Central memory CD8-positive, alpha-beta T cell (primary cell): ENCODE measurements at regions not wholly inside any gene's neighbourhood (a gene's known extent, or its start where the extent isn't known, plus 50 kb on each side); places are given as distances from the start of the nearest gene placed in this dataset.
A peak's percentile ranks its signal among the peaks of the same experiment; 100 is the strongest.
"Not testable (repeated sequence)": the region's sequence is repeated elsewhere in the genome, so short reads cannot be mapped to it uniquely, and the experiment has no call there.

Source experiments
- ATAC-seq: fragments of 150-1000 bp; cut with Tn5 transposase; replicated peaks from 2 replicates; pipeline ENCODE4 v1.10.0; 2022; ENCODE audit warnings: mild to moderate bottlenecking, moderate FRiP score, moderate number of reproducible peaks; ENCODE audit not compliant: poor library complexity, severe bottlenecking; ENCODE audit errors: extremely low read depth
- DNase-seq, 2 donors: peaks; one replicate each; pipeline ENCODE4 v3.0.0; 2021; ENCODE audit warnings: low spot score in 2 of 2
- H3K27ac Mint-ChIP-seq: one replicate; pipeline ENCODE4 v1.8.0; 2022; ENCODE audit warnings: low read depth, mild to moderate bottlenecking, moderate library complexity, mixed read lengths
- H3K27me3 Mint-ChIP-seq: one replicate; pipeline ENCODE4 v1.8.0; 2022; ENCODE audit warnings: mixed read lengths
- H3K36me3 Mint-ChIP-seq: one replicate; pipeline ENCODE4 v1.8.0; 2022; ENCODE audit warnings: mild to moderate bottlenecking, moderate library complexity, mixed read lengths; ENCODE audit not compliant: insufficient read depth
- H3K4me1 Mint-ChIP-seq: one replicate; pipeline ENCODE4 v1.8.0; 2022; ENCODE audit warnings: mixed read lengths
- H3K4me3 Mint-ChIP-seq: one replicate; pipeline ENCODE4 v1.8.0; 2022; ENCODE audit warnings: mild to moderate bottlenecking, moderate library complexity, mixed read lengths
- H3K9me3 Mint-ChIP-seq: one replicate; pipeline ENCODE4 v1.8.0; 2022; ENCODE audit warnings: mixed read lengths

GRCh38 chr13:33543631-33544265 is 258.2 kb upstream of the STARD13 start:
- Mint-ChIP-seq H3K4me3 (peak overlapping the region; percentile 87), H3K27me3 (no peaks in the 10 kb centered on the region), H3K9me3 (peaks cover 10% of the 10 kb centered on the region), H3K36me3 (peaks cover 15% of the 10 kb centered on the region), H3K4me1 (peaks cover 35% of the 10 kb centered on the region), H3K27ac (peak overlapping the region; percentile 98)
- ATAC-seq = no peak
- DNase-seq = no peak

- DNase-seq (no peak), ATAC-seq (no peak)
- H3K36me3 Mint-ChIP-seq = peaks cover 15% of the 10 kb centered on the region
- peak overlapping the region; percentile 98 for H3K27ac Mint-ChIP-seq
- H3K4me1 Mint-ChIP-seq = peaks cover 35% of the 10 kb centered on the region
- H3K9me3 Mint-ChIP-seq = peaks cover 10% of the 10 kb centered on the region
- no peak overlapping the region for H3K4me3 Mint-ChIP-seq
- H3K27me3 Mint-ChIP-seq = no peaks in the 10 kb centered on the region
Measured at GRCh38 chr13:33544308-33544707, 258.8 kb upstream of the STARD13 start.

- DNase-seq (no peak), ATAC-seq (no peak)
- Mint-ChIP-seq H3K27ac (peak overlapping the region; percentile 49), H3K4me3 (no peak overlapping the region), H3K4me1 (peaks cover 29% of the 10 kb centered on the region), H3K27me3 (no peaks in the 10 kb centered on the region), H3K36me3 (peaks cover 15% of the 10 kb centered on the region), H3K9me3 (peaks cover 10% of the 10 kb centered on the region)
Measured at GRCh38 chr13:33545492-33545891, 259.9 kb upstream of the STARD13 start.

GRCh38 chr13:33547035-33547434 is 261.5 kb upstream of the STARD13 start:
- Mint-ChIP-seq H3K27ac (no peak overlapping the region), H3K36me3 (peaks cover 6% of the 10 kb centered on the region), H3K4me3 (no peak overlapping the region), H3K9me3 (no peaks in the 10 kb centered on the region), H3K4me1 (peaks cover 17% of the 10 kb centered on the region), H3K27me3 (no peaks in the 10 kb centered on the region)
- DNase-seq (no peak), ATAC-seq (no peak)

- peaks cover 12% of the 10 kb centered on the region for H3K4me1 Mint-ChIP-seq
- H3K9me3 Mint-ChIP-seq = no peaks in the 10 kb centered on the region
- no peak overlapping the region for H3K27ac Mint-ChIP-seq
- H3K36me3 Mint-ChIP-seq = no peaks in the 10 kb centered on the region
- H3K4me3 Mint-ChIP-seq = no peak overlapping the region
- DNase-seq (no peak), ATAC-seq (no peak)
- no peaks in the 10 kb centered on the region for H3K27me3 Mint-ChIP-seq
Measured at GRCh38 chr13:33548069-33548468, 262.5 kb upstream of the STARD13 start.

GRCh38 chr13:33550276-33550675 is 264.7 kb upstream of the STARD13 start:
- no peaks in the 10 kb centered on the region for H3K9me3 Mint-ChIP-seq
- H3K4me3 Mint-ChIP-seq = no peak overlapping the region
- H3K36me3 Mint-ChIP-seq = no peaks in the 10 kb centered on the region
- H3K27ac Mint-ChIP-seq = no peak overlapping the region
- H3K4me1 Mint-ChIP-seq = peaks cover 5% of the 10 kb centered on the region
- H3K27me3 Mint-ChIP-seq = no peaks in the 10 kb centered on the region
- ATAC-seq (no peak), DNase-seq (no peak)

GRCh38 chr13:33550885-33551284 is 265.3 kb upstream of the STARD13 start:
- Mint-ChIP-seq H3K4me1 (no peaks in the 10 kb centered on the region), H3K9me3 (no peaks in the 10 kb centered on the region), H3K27ac (no peak overlapping the region), H3K36me3 (no peaks in the 10 kb centered on the region), H3K4me3 (no peak overlapping the region), H3K27me3 (no peaks in the 10 kb centered on the region)
- no peak for ATAC-seq
- no peak for DNase-seq

GRCh38 chr13:33554919-33555791 is 262.8 kb upstream of the RFC3 start:
- DNase-seq (no peak), ATAC-seq (no peak)
- Mint-ChIP-seq H3K36me3 (no peaks in the 10 kb centered on the region), H3K27ac (no peak overlapping the region), H3K4me1 (no peaks in the 10 kb centered on the region), H3K27me3 (no peaks in the 10 kb centered on the region), H3K4me3 (no peak overlapping the region), H3K9me3 (no peaks in the 10 kb centered on the region)

GRCh38 chr13:33556828-33557227 is 261.1 kb upstream of the RFC3 start:
- H3K36me3 Mint-ChIP-seq = no peaks in the 10 kb centered on the region
- no peaks in the 10 kb centered on the region for H3K4me1 Mint-ChIP-seq
- H3K4me3 Mint-ChIP-seq = no peak overlapping the region
- no peaks in the 10 kb centered on the region for H3K27me3 Mint-ChIP-seq
- no peaks in the 10 kb centered on the region for H3K9me3 Mint-ChIP-seq
- DNase-seq = no peak
- H3K27ac Mint-ChIP-seq = no peak overlapping the region
- ATAC-seq = no peak

- no peak for ATAC-seq
- DNase-seq = no peak
- no peaks in the 10 kb centered on the region for H3K36me3 Mint-ChIP-seq
Measured at GRCh38 chr13:33560726-33561125, 257.2 kb upstream of the RFC3 start.

GRCh38 chr13:33561627-33562026 is 256.3 kb upstream of the RFC3 start:
- H3K27me3 Mint-ChIP-seq = no peaks in the 10 kb centered on the region
- no peaks in the 10 kb centered on the region for H3K9me3 Mint-ChIP-seq
- H3K36me3 Mint-ChIP-seq = no peaks in the 10 kb centered on the region
- DNase-seq = no peak
- ATAC-seq = no peak
- no peaks in the 10 kb centered on the region for H3K4me1 Mint-ChIP-seq
- H3K27ac Mint-ChIP-seq = no peak overlapping the region
- H3K4me3 Mint-ChIP-seq = no peak overlapping the region

More at GRCh38 chr13:33560726-33561125, 257.2 kb upstream of the RFC3 start:
- Mint-ChIP-seq H3K4me3 (no peak overlapping the region), H3K4me1 (no peaks in the 10 kb centered on the region), H3K9me3 (no peaks in the 10 kb centered on the region), H3K27me3 (no peaks in the 10 kb centered on the region), H3K27ac (no peak overlapping the region)

- Mint-ChIP-seq H3K27ac (no peak overlapping the region), H3K9me3 (no peaks in the 10 kb centered on the region), H3K4me3 (no peak overlapping the region), H3K27me3 (no peaks in the 10 kb centered on the region), H3K36me3 (no peaks in the 10 kb centered on the region), H3K4me1 (no peaks in the 10 kb centered on the region)
- no peak for DNase-seq
- no peak for ATAC-seq
Measured at GRCh38 chr13:33571618-33572017, 246.3 kb upstream of the RFC3 start.

- H3K4me1 Mint-ChIP-seq, H3K27me3 Mint-ChIP-seq, H3K27ac Mint-ChIP-seq, H3K4me3 Mint-ChIP-seq, DNase-seq, ATAC-seq, H3K36me3 Mint-ChIP-seq, H3K9me3 Mint-ChIP-seq: not testable (repeated sequence)
Measured at GRCh38 chr13:33572322-33572721, 245.6 kb upstream of the RFC3 start.
